ENCODE measurements at regions not wholly inside any gene's neighbourhood (a gene's known extent, or its start where the extent isn't known, plus 50 kb on each side); places are given as distances from the start of the nearest gene placed in this dataset.
A peak's percentile ranks its signal among the peaks of the same experiment; 100 is the strongest.

DNA sequence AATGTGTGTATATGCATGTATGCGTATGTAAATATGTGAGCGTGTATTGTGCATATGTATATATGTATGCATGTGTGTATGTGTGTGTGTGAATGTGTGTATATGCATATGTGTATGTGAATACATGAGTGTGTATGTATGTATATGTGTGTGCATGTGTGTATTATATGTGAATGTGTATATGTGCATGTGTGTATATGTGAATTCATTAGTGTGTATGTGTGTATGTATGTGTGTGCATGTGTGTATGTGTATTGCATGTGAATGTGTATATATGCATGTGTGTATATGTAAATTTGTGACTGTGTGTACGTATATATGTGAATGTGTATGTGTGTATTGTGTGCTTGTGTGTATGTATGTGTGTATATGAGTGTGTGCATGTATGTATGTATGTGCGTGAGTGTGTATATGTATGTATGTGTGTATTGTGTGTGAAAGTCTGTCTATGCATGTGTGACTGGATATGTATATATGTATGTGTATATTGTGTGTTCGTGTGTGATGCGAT lies 455.9 kb downstream of the TYW1 start:
- H3K4me3 ChIP-seq, result no peak overlapping the region
- no peak overlapping the region for H3K27ac ChIP-seq
- H3K36me3 ChIP-seq, result no peaks in the 10 kb centered on the region
- 97% methylated on average over 6 of the region's 6 CpGs for WGBS
- no peaks in the 10 kb centered on the region for H3K27me3 ChIP-seq (replicated peaks; ENCODE audit: insufficient read depth)
- no peaks in the 10 kb centered on the region for H3K9me3 ChIP-seq
- TF ChIP-seq POLR2AphosphoS5 (IDR thresholded peaks at IDR 0.05) (no peak), CTCF (IDR thresholded peaks at IDR 0.05) (no peak), POLR2A (IDR thresholded peaks at IDR 0.05) (no peak)
- no peak for DNase-seq (ENCODE audit: low spot score)
- intact Hi-C loops (cut with DNase I), result no loop called here
- no peaks in the 10 kb centered on the region for H3K4me1 ChIP-seq (replicated peaks)

DNA sequence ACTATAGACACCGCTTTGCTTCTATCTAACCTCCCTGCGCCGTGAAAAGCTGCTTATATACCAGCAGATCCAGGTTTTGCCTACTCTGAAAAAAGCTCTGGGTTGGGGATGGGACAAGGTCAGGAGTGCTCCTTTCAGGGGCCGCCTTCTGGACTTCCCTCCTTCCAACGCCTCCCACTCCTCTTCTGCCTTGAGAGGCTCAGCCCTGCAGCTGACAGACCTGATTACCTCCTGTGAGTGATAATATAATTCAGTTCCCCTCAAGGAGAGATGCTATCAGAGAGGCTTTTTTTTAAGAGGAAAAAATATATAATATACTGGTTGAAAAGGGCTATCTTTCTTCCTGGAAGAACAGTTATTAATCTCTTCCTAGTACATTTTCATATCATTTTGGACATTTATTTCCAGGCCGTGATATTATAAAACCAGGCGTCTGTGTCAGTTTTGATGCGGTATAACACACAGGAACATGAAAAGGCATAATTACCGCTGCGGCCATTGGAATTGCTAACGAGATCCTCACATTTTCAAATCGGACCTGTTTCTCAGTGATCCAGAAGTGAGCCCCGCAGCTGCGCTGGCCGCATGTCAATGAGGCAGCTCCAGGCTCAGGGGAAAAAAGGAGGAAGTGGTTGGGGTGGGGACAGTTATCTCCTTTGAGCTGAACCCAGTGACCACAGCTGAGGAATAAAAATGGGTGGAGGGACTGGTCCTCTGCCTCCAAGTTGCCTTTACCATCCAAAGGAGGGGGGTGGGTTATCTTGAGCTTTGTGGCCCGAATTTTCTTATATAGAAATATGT lies 457.1 kb downstream of the TYW1 start:
- H3K27ac ChIP-seq, result no peak overlapping the region
- no peak overlapping the region for H3K4me3 ChIP-seq
- no peaks in the 10 kb centered on the region for H3K36me3 ChIP-seq
- 64% methylated on average over 16 of the region's 16 CpGs for WGBS
- no peaks in the 10 kb centered on the region for H3K27me3 ChIP-seq (replicated peaks; ENCODE audit: insufficient read depth)
- no peak for DNase-seq (ENCODE audit: low spot score)
- H3K4me1 ChIP-seq (replicated peaks), result no peaks in the 10 kb centered on the region
- H3K9me3 ChIP-seq, result no peaks in the 10 kb centered on the region
- intact Hi-C loops (cut with DNase I), result no loop called here
- TF ChIP-seq CTCF (IDR thresholded peaks at IDR 0.05), result no peak
- TF ChIP-seq POLR2A (IDR thresholded peaks at IDR 0.05), result no peak
- no peak for TF ChIP-seq POLR2AphosphoS5 (IDR thresholded peaks at IDR 0.05)

DNA sequence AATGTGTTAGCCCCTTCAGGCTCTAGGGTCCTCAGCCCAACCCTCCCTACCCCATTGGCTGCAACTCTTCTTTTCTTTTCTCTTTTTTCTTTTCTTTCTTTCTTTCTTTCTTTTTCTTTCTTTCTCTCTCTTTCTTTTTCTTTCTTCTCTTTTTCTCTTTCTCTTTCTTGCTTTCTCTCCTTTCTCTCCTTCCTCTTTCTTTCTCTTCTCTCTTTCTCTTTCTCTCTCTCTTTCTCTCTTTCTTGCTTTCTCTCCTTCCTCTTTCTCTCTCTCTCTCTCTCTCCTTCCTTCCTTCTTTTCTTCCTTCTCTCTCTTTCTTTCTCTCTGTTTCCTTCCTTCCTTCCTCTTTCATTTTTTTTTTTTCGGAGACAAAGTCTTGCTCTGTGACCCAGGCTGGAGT lies 458.9 kb downstream of the TYW1 start:
- Histone ChIP-seq H3K4me1 (replicated peaks) (no peaks in the 10 kb centered on the region), H3K27ac (no peak overlapping the region), H3K36me3 (no peaks in the 10 kb centered on the region), H3K9me3 (no peaks in the 10 kb centered on the region), H3K27me3 (replicated peaks; ENCODE audit: insufficient read depth) (no peaks in the 10 kb centered on the region), H3K4me3 (no peak overlapping the region)
- intact Hi-C loops (cut with DNase I), result no loop called here
- TF ChIP-seq POLR2AphosphoS5 (IDR thresholded peaks at IDR 0.05), result no peak
- no peak for TF ChIP-seq POLR2A (IDR thresholded peaks at IDR 0.05)
- no peak for TF ChIP-seq CTCF (IDR thresholded peaks at IDR 0.05)
- 81% methylated on average over 1 of the region's 1 CpG for WGBS
- no peak for DNase-seq (ENCODE audit: low spot score)

DNA sequence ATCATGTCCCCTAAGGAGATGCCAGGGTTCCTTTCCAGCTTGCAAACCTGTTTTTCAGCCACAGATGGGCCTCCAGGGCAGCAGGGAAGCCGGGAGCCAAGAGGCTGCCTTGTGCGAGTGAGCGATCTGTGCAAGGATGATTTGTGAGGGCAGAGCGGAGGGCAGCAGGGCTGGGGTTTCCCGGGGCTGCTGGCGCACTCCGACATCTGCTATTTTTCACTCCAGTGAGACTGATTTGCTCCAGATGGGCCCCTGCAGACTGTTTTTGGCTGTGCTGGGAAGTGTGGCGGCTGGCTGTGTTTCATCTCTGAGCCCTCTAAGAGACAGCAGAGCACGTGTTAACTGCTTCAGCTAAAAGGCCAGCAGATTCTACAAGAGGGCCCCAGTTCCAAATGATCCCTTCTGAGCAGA lies 466.2 kb downstream of the TYW1 start:
- no peaks in the 10 kb centered on the region for H3K9me3 ChIP-seq
- DNase-seq (ENCODE audit: low spot score), result peak; percentile 67

More for the DNA sequence above, 466.2 kb downstream of the TYW1 start:
- H3K36me3 ChIP-seq, result no peaks in the 10 kb centered on the region
- peak overlapping the region in 1 of 2 donors; percentile 18 for H3K27ac ChIP-seq
- WGBS, result 7% methylated on average over 9 of the region's 9 CpGs
- TF ChIP-seq POLR2AphosphoS5 (IDR thresholded peaks at IDR 0.05) (peak; percentile 60), CTCF (IDR thresholded peaks at IDR 0.05) (no peak)
- no peak overlapping the region for H3K4me3 ChIP-seq
- no peaks in the 10 kb centered on the region for H3K4me1 ChIP-seq (replicated peaks)
- H3K27me3 ChIP-seq (replicated peaks; ENCODE audit: insufficient read depth), result no peaks in the 10 kb centered on the region
- intact Hi-C loops (cut with DNase I), result no loop called here
